DMS153 treated with DMSO at 0.1 percent for 48 hours (cell line): ENCODE measurements at regions not wholly inside any gene's neighbourhood (a gene's known extent, or its start where the extent isn't known, plus 50 kb on each side); places are given as distances from the start of the nearest gene placed in this dataset.

ENCODE experiments used
- DNase-seq: peaks from one replicate; lab custom pipeline; 2025; ENCODE audit not compliant: unreplicated experiment; lab: John Stamatoyannopoulos, UW

DNA sequence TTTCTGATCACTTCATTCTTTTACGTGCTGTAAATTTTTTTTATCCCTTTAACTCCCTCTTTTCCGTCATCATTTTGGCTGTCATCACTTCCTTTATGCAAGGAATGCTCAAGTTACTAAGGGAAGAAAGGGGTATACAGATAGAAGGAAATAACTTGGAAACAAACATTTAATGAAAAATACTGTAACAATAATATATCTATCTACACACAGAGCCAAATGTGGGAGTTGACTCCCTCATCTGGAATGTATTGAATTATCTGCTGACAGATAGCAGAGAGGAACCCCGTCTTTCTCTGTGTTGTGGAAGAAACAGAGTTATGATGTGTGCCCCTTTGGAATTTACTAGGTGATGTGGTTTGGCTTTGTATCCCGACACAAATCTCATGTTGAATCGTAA is 182.5 kb upstream of the NXPH2 start:
- no peak for DNase-seq

GRCh38 chr2:138960191-138960590 is 180.0 kb upstream of the NXPH2 start:
- DNase-seq = no peak

GRCh38 chr2:138959031-138959430 is 178.8 kb upstream of the NXPH2 start:
- DNase-seq = no peak

- no peak for DNase-seq
These were observed 175.9 kb upstream of the NXPH2 start for GRCh38 chr2:138956116-138956515.

DNA sequence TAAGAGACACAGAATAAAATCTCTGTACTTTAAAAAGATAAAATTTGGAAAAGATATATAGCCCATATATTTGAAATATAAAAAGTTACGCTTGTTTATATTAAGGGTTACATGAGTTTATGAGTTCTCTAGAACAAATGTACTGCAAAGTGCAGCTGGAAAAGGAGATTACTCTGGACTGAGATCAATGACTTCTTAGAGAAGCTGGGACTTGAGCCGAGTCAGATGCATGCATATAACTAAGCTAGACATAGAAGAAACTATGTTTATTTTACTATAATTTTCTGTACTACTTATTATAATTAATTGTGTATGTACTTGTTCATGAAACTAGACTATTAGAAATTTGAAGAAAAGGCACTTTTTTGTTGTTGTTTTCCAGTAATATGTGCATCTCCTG is 170.3 kb upstream of the NXPH2 start:
- no peak for DNase-seq

GRCh38 chr2:138949517-138949916 is 169.3 kb upstream of the NXPH2 start:
- no peak for DNase-seq

DNA sequence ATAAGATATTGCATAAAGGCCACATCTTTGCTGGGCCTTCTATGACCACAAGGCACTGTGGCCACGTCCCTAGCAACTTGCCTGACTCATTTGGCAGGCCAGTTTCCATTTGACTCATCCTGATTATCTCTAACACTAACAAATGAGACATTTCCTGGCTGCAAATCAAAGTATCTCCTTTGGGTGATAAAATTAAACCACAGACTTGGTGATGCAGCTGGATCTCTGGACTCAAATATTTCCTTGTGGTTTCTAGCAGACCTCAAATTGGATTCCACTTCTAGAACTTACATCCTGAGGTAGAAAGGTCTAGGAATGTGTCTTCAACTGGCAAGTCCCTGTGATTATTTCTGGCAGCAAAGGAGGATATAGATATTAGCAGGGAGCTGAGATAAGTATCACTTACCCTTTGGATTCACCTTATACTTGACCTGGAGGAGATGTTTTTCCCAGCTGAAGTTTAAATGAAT is 167.9 kb upstream of the NXPH2 start:
- no peak for DNase-seq

GRCh38 chr2:138943470-138943869 is 163.3 kb upstream of the NXPH2 start:
- no peak for DNase-seq

DNA sequence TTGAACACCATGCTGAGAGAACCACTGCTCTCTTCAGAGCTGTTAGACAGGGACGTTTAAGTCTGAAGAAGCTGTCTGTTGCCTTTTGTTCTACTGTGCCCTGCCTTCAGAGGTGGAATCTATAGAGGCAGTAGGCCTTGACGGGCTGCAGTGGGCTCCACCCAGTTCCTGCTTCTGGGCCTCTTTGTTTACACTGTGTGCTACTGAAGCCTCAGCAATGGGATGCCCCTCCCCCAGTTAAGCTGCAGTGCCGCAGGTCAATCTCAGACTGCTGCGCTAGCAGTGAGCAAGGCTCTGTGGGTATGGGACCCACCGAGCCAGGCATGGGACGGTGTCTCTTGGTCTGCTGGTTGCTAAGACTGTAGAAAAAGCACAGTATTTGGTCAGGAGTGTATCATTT is 162.3 kb upstream of the NXPH2 start:
- no peak for DNase-seq

DNA sequence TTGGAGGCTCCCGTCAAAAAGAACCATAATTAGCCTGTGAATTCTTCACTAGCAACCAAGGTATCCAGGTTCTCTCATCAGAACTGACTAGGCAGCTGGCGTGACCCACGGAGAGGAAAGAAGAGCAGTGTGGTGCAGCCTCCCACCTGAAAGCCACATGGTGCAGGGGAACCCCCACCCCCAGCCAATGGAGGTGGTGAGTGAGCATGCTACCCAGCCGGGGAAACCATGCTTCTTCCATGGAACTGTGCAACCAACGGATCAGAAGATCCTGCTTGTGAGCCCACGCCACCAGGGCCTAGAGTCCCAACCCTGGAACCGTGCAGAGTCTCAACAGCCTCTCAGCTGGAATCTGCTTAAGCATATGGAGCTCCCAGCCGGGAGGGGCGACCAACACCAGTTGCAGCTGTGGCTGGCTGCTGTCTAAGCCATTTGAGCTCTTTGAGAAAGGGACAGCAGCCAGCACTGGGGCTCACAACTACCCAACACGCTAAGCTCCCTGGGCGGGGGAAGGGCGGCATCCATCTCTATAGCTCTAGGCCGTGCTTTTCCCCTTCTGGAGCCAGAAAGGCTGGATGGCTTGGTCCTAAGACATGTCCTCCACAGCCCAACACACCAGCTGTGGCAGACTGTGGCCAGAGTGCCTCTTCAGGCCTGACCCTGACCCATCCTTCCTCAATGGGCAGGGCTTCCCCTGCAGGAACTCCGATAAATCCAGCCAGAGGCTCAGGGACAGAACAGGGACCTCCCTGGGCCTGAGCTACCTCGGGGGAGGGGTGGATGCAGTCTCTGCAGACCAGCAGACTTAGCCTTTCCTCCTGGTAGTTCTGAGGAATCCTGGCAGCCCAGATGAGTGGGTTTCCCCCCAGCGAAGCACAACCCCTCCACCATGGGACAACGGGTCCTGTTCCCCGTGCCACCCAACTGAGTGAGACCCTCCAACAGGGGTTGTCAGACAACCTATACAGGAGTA is 151.4 kb upstream of the NXPH2 start:
- DNase-seq = no peak

GRCh38 chr2:138930571-138930970 is 150.4 kb upstream of the NXPH2 start:
- no peak for DNase-seq

GRCh38 chr2:138928374-138929021 is 148.3 kb upstream of the NXPH2 start:
- DNase-seq = no peak

DNA sequence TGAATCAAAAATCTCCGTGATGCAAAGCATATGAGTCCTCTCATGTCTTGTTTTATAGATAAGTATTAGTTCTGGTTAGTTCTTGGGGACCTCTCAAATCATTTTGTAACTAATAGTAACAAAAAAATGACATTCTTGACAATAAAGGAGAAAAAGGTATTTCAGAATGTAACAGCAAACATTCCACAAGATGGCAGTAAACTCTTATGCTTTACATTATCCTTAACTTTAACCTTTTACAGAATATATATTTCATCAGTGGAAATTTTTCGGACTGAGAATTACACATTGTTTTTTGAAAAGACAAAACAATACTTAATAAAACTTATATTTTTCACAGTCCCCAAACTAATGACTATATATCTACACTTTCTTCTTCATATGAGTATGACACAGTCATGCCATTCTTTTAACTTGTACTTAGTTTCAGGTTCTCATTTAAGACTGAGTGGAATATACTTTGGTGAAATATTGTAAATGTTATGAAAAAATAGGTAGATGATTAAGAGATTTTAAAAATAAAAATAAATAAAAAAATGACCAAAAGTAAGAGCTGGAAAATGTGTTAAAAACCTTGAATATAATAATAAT is 142.9 kb upstream of the NXPH2 start:
- DNase-seq = peak; percentile 43

DNA sequence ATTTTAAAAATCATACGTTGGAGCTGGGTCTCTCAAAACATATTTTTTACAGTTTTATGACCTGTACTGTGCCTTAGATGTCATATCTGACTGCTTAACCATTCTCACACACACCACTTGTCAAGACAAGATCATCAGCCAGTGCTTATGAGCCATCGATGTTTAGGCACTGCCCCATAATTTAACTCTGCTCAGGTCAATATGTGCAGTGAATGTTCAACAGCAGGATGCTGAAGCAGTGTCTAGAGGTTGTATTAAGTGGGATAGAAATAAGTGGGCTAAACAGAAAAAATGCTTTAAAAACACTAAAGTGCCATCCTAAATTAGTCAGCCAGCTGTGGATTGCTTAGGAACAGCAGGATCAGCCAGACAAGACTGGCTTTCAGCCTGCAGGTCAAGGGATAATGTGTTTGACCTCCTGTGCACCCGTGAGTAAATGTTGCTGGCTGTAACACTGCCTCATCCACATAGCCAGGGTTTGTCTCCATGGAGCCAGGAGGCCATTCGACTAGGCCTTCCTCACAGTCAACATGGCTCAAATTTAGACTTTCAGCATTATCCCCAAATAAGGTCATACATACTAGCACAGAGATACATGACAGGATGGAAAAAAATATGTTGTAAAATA is 139.0 kb upstream of the NXPH2 start:
- DNase-seq = no peak

DNA sequence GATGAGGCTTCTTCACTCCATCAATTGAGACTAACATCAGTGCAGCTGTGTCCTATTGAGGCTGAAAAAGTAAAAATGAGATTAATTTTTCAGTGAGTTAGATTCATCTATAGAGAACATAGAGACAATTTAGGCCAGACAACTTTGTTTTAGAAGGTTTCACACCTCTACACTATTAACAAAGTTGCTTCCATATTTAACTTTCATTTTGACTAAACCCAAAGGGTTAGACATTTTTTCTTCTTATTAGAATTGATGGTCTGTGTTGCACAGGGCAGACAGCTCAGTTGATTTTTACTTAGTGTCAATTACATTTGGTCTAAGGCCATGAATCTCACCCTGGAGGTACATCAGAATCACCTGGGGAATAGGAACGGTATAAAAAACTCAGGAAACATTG is 130.2 kb upstream of the NXPH2 start:
- DNase-seq = no peak

DNA sequence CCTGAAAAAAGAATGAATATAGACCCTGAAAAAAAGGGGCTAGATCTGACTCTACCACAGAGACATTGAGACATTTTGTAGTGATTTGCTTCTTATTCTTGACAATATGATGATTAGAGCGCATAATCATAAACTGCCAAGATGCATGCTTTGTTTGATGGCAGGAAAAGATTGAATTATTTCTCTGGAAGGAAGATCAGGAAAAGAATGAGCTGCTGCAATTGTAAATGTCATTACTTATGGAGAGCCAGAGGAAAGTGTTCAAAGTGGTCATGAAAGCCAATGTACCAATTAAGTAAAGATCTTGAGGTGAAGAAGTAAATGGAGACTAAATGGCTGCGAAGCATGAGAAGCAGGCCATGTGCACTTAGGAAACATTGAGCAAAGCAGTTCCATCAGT is 126.4 kb upstream of the NXPH2 start:
- DNase-seq = no peak

GRCh38 chr2:138902239-138902871 is 122.2 kb upstream of the NXPH2 start:
- no peak for DNase-seq

DNA sequence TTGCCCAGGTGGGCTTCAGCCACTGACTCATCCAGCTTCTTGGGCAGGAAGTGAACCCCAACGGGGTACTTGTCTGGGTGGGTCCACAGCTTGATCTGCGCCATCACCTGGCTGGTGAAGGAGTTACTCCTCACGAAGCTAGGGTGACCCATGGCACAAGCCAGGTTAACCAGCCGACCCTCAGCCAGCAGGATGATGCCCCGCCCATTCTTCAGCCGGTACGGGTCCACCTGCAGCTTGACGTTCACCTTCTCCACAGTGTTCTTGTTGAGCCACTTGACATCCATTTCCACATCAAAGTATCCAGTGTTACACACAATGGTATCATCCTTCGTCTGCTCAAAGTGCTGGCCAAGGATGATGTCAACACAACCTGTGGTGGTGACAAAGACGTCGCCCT is 121.3 kb upstream of the NXPH2 start:
- no peak for DNase-seq

DNA sequence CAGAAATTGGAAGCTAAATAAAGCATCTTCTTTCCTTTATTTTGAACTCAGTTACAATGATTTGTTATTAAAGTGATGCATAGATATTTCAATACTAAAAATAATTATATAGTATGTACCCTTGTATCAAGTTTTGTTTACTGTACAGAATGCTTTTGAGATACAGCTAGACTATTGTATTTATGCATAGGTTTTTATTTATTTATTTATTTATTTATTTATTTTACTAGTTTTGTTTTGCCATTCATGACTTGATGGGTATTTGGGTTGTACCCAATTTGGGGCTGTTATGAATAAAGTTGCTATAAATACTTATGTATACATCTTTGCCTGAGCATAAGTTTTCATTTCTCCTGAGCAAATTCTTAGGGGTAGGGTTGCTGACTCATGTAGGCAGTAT is 118.7 kb upstream of the NXPH2 start:
- DNase-seq = no peak

DNA sequence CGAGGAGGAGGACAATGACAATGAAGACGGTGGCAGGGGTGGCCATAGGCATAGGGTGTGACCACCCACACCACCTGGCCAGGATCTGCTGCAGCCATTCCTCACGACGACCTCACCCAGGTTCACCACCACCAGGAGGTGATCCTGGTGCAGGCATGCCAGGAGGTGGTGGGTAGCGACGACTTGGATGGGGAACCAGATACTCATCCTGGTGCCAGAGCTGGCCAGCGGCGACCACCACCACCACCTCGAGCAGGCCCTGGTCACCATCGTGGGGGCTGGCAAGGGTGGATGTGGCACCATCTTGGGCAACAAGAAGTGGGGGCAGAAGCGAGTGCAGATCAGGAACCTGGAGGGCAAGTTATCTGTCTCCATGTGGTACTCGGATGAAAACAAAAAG is 117.1 kb upstream of the NXPH2 start:
- DNase-seq = no peak

GRCh38 chr2:138893746-138894145 is 113.6 kb upstream of the NXPH2 start:
- DNase-seq = no peak
